GM23248 (cell line): ENCODE measurements at regions not wholly inside any gene's neighbourhood (a gene's known extent, or its start where the extent isn't known, plus 50 kb on each side); places are given as distances from the start of the nearest gene placed in this dataset.
A peak's percentile ranks its signal among the peaks of the same experiment; 100 is the strongest.

Experiments
- DNase-seq: peaks from one replicate; pipeline ENCODE4 v3.0.0-alpha.2; 2015
- H2AFZ ChIP-seq: fragments of 200-600 bp; sonication (generic); 2 replicates; pipeline ENCODE4 v1.6.1; 2016; ENCODE audit warnings: antibody characterized with exemption
- H3F3A ChIP-seq: fragments of 200-600 bp; sonication (generic); 2 replicates; pipeline ENCODE4 v1.6.1; 2016; ENCODE audit warnings: mild to moderate bottlenecking, antibody characterized with exemption, mixed run types; ENCODE audit not compliant: insufficient read depth
- H3K27ac ChIP-seq: fragments of 200-600 bp; sonication (generic); 2 replicates; pipeline ENCODE4 v1.5.1; 2016; ENCODE audit warnings: mild to moderate bottlenecking
- H3K27me3 ChIP-seq: fragments of 200-600 bp; sonication (generic); replicated peaks from 2 replicates; pipeline ENCODE4 v1.6.1; 2016; ENCODE audit warnings: mild to moderate bottlenecking; ENCODE audit not compliant: insufficient read depth
- H3K36me3 ChIP-seq: fragments of 200-600 bp; sonication (generic); 2 replicates; pipeline ENCODE4 v1.6.1; 2016; ENCODE audit warnings: low read depth, mild to moderate bottlenecking
- H3K4me1 ChIP-seq: fragments of 200-600 bp; sonication (generic); 2 replicates; pipeline ENCODE4 v1.6.1; 2016; ENCODE audit warnings: mild to moderate bottlenecking; ENCODE audit not compliant: insufficient read depth
- H3K4me2 ChIP-seq: fragments of 200-600 bp; sonication (generic); one replicate; pipeline ENCODE4 v1.6.1; 2016; ENCODE audit warnings: mild to moderate bottlenecking; ENCODE audit not compliant: unreplicated experiment
- H3K4me3 ChIP-seq: fragments of 200-600 bp; sonication (generic); 2 replicates; pipeline ENCODE4 v1.5.1; 2016; ENCODE audit warnings: mild to moderate bottlenecking
- H3K79me2 ChIP-seq: fragments of 200-600 bp; sonication (generic); 2 replicates; pipeline ENCODE4 v1.6.1; 2016; ENCODE audit warnings: mild to moderate bottlenecking; ENCODE audit not compliant: insufficient read depth
- H3K9ac ChIP-seq: fragments of 200-600 bp; sonication (generic); 2 replicates; pipeline ENCODE4 v1.6.1; 2016; ENCODE audit warnings: mild to moderate bottlenecking
- H3K9me2 ChIP-seq: fragments of 200-600 bp; sonication (generic); 2 replicates; pipeline ENCODE4 v1.6.1; 2016; ENCODE audit warnings: mixed run types, mild to moderate bottlenecking, moderate library complexity; ENCODE audit not compliant: insufficient read depth
- H3K9me3 ChIP-seq: fragments of 200-600 bp; sonication (generic); one replicate; pipeline ENCODE4 v1.6.1; 2017; ENCODE audit warnings: low read depth
- H4K20me1 ChIP-seq: fragments of 200-600 bp; sonication (generic); 2 replicates; pipeline ENCODE4 v1.6.0; 2016; ENCODE audit not compliant: insufficient read depth
- EZH2 ChIP-seq: fragments of 200-600 bp; sonication (generic); IDR thresholded peaks from 2 replicates; pipeline ENCODE4 v1.6.1; 2018; ENCODE audit warnings: antibody characterized with exemption, mild to moderate bottlenecking; ENCODE audit not compliant: insufficient read depth, poor library complexity, severe bottlenecking
- EZH2phosphoT487 ChIP-seq: fragments of 200-600 bp; sonication (generic); IDR thresholded peaks from 2 replicates; pipeline ENCODE4 v1.6.1; 2018; ENCODE audit warnings: antibody characterized with exemption, moderate library complexity, mild to moderate bottlenecking, low read depth; ENCODE audit not compliant: insufficient read depth
- WGBS, 2 experiments: methylation state at CpG; one replicate each; pipeline ENCODE4 v1.1.6; 2015 to 2017; ENCODE audit warnings: low lambda C conversion rate in 2 of 2, low coverage in 1 of 2; ENCODE audit errors: missing lambda C conversion rate in 2 of 2; 5-methylcytosine and 5-hydroxymethylcytosine counted together
- in situ Hi-C: fragments of 300-500 bp; cut with MboI; formaldehyde crosslinking; loops from 2 replicates; pipeline ENCODE4 v1.15.0; 2020

- DNase-seq: no peak
- H3K4me1 ChIP-seq: peaks cover 11% of the 10 kb centered on the region
- H3K27ac ChIP-seq: no peak overlapping the region
- H3K9me3 ChIP-seq: no peaks in the 10 kb centered on the region
- H3K4me2 ChIP-seq: no peak overlapping the region
- no peaks in the 10 kb centered on the region for H3K79me2 ChIP-seq
- WGBS, 2 experiments: 71 to 78% methylated on average over 4 of the region's 4 CpGs
- TF ChIP-seq EZH2 (no peak), EZH2phosphoT487 (no peak)
- H3K9me2 ChIP-seq: no peaks in the 10 kb centered on the region
- no peaks in the 10 kb centered on the region for H3K27me3 ChIP-seq
- H2AFZ ChIP-seq: no peak overlapping the region
- no peak overlapping the region for H3K4me3 ChIP-seq
- no peaks in the 10 kb centered on the region for H3F3A ChIP-seq
- no peaks in the 10 kb centered on the region for H4K20me1 ChIP-seq
- in situ Hi-C loops: no loop called here
- H3K9ac ChIP-seq: no peak overlapping the region
- no peaks in the 10 kb centered on the region for H3K36me3 ChIP-seq
These were observed 105.3 kb upstream of the NAA20 start for GRCh38 chr20:19911810-19912382.

GRCh38 chr20:19913349-19913748 is 103.8 kb upstream of the NAA20 start:
- Histone ChIP-seq H3K9ac (no peak overlapping the region), H3K9me3 (no peaks in the 10 kb centered on the region), H3K27me3 (no peaks in the 10 kb centered on the region), H3K27ac (no peak overlapping the region), H3K4me3 (no peak overlapping the region), H3K36me3 (no peaks in the 10 kb centered on the region), H3K4me1 (peaks cover 11% of the 10 kb centered on the region), H3K79me2 (no peaks in the 10 kb centered on the region), H3F3A (no peaks in the 10 kb centered on the region), H4K20me1 (no peaks in the 10 kb centered on the region), H2AFZ (no peak overlapping the region), H3K4me2 (no peak overlapping the region), H3K9me2 (no peaks in the 10 kb centered on the region)
- TF ChIP-seq EZH2phosphoT487 (no peak), EZH2 (no peak)
- DNase-seq: no peak
- WGBS, 2 experiments: 96 to 100% methylated on average over 1 of the region's 1 CpG
- in situ Hi-C loops: no loop called here

GRCh38 chr20:19913927-19914614 is 103.1 kb upstream of the NAA20 start:
- Histone ChIP-seq H3K9me3 (no peaks in the 10 kb centered on the region), H3K79me2 (no peaks in the 10 kb centered on the region), H3K4me2 (no peak overlapping the region), H3K27me3 (no peaks in the 10 kb centered on the region), H4K20me1 (no peaks in the 10 kb centered on the region), H3K36me3 (no peaks in the 10 kb centered on the region), H2AFZ (no peak overlapping the region), H3F3A (no peaks in the 10 kb centered on the region), H3K4me1 (peaks cover 11% of the 10 kb centered on the region), H3K9me2 (no peaks in the 10 kb centered on the region), H3K27ac (no peak overlapping the region), H3K9ac (no peak overlapping the region), H3K4me3 (no peak overlapping the region)
- 71 to 72% methylated on average over 10 of the region's 10 CpGs for WGBS, 2 experiments
- in situ Hi-C loops: no loop called here
- DNase-seq: peak; percentile 67
- no peak for TF ChIP-seq EZH2
- TF ChIP-seq EZH2phosphoT487: no peak

GRCh38 chr20:19915111-19915798 is 101.9 kb upstream of the NAA20 start:
- H3K9me2 ChIP-seq: no peaks in the 10 kb centered on the region
- H3F3A ChIP-seq: no peaks in the 10 kb centered on the region
- DNase-seq: no peak
- no peak overlapping the region for H2AFZ ChIP-seq
- H3K36me3 ChIP-seq: no peaks in the 10 kb centered on the region
- no peaks in the 10 kb centered on the region for H3K27me3 ChIP-seq
- H4K20me1 ChIP-seq: no peaks in the 10 kb centered on the region
- H3K27ac ChIP-seq: no peak overlapping the region
- H3K4me3 ChIP-seq: no peak overlapping the region
- H3K9ac ChIP-seq: no peak overlapping the region
- peaks cover 6% of the 10 kb centered on the region for H3K4me1 ChIP-seq
- TF ChIP-seq EZH2 (no peak), EZH2phosphoT487 (no peak)
- no peak overlapping the region for H3K4me2 ChIP-seq
- H3K79me2 ChIP-seq: no peaks in the 10 kb centered on the region
- WGBS, 2 experiments: 87 to 89% methylated on average over 6 of the region's 6 CpGs
- H3K9me3 ChIP-seq: no peaks in the 10 kb centered on the region
- in situ Hi-C loops: no loop called here
